ENCODE measurements at regions not wholly inside any gene's neighbourhood (a gene's known extent, or its start where the extent isn't known, plus 50 kb on each side); places are given as distances from the start of the nearest gene placed in this dataset.

DNA sequence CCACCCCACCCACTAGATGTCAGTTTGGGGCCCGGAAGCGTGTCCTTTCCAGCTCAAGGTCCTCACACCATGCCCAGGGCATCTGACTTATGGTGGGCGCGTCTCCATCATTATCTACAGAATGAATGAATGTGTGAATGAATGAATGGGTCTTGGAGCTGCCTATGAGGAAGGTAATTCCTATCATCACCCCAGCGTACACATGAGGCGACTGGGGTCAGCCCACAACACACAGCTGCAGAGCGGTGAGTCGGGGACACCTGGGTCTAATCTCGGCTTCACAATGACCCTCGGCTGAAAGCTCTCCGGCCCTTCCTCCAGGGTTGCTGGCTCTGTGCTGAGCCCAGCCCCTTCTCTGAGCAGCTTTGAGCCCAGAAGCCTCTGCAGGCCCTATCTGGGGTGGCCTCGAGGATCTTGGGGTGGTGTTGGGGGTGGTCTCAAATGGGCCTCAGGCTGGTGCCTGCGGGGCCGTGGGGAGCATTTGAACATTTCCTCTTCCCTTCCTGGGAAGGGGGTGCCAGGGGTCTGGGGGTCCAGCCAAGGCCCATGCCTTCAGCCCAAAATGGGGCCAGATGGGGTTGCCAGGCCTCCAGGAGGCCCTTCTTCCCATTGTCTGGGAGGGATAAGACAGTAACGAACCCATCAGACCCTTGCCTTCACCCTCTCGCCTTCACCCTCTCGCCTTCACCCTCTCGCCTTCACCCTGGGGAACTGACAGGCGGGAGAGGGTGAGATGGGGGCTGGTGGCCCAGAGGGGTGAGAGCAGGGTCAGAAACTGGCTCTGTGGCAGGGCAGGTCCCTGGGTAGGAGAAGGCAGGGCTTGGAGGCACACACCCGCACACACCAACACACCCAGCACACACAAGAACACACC is 82.4 kb downstream of the MYEOV start:
- H3K4me1 ChIP-seq (ENCODE audit: insufficient read depth, low read length): no peaks in the 10 kb centered on the region
- no peaks in the 10 kb centered on the region for H3K9me3 ChIP-seq (ENCODE audit: low read depth, low read length)
- H3K4me2 ChIP-seq (ENCODE audit: insufficient read depth, low read length): no peak overlapping the region
- H3K4me3 ChIP-seq (ENCODE audit: insufficient read depth, low read length): no peak overlapping the region
- TF ChIP-seq, protein P1, sequence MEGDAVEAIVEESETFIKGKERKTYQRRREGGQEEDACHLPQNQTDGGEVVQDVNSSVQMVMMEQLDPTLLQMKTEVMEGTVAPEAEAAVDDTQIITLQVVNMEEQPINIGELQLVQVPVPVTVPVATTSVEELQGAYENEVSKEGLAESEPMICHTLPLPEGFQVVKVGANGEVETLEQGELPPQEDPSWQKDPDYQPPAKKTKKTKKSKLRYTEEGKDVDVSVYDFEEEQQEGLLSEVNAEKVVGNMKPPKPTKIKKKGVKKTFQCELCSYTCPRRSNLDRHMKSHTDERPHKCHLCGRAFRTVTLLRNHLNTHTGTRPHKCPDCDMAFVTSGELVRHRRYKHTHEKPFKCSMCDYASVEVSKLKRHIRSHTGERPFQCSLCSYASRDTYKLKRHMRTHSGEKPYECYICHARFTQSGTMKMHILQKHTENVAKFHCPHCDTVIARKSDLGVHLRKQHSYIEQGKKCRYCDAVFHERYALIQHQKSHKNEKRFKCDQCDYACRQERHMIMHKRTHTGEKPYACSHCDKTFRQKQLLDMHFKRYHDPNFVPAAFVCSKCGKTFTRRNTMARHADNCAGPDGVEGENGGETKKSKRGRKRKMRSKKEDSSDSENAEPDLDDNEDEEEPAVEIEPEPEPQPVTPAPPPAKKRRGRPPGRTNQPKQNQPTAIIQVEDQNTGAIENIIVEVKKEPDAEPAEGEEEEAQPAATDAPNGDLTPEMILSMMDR (IDR thresholded peaks at IDR 0.05; ENCODE audit: extremely low read depth, low read depth, low read length): no peak
- DNase-seq (ENCODE audit: insufficient read length, low spot score, missing footprints): peak; percentile 70
- no peaks in the 10 kb centered on the region for H3K79me2 ChIP-seq (ENCODE audit: insufficient read depth, low read length)
- no peaks in the 10 kb centered on the region for H3K27me3 ChIP-seq (ENCODE audit: insufficient read depth, low read length)
- H4K20me1 ChIP-seq (ENCODE audit: insufficient read depth, low read length): no peaks in the 10 kb centered on the region
- H3K27ac ChIP-seq (ENCODE audit: low read depth, low read length): no peak overlapping the region
- H2AFZ ChIP-seq (ENCODE audit: low read length): no peak overlapping the region
- no peaks in the 10 kb centered on the region for H3K36me3 ChIP-seq (ENCODE audit: insufficient read depth, low read length)

DNA sequence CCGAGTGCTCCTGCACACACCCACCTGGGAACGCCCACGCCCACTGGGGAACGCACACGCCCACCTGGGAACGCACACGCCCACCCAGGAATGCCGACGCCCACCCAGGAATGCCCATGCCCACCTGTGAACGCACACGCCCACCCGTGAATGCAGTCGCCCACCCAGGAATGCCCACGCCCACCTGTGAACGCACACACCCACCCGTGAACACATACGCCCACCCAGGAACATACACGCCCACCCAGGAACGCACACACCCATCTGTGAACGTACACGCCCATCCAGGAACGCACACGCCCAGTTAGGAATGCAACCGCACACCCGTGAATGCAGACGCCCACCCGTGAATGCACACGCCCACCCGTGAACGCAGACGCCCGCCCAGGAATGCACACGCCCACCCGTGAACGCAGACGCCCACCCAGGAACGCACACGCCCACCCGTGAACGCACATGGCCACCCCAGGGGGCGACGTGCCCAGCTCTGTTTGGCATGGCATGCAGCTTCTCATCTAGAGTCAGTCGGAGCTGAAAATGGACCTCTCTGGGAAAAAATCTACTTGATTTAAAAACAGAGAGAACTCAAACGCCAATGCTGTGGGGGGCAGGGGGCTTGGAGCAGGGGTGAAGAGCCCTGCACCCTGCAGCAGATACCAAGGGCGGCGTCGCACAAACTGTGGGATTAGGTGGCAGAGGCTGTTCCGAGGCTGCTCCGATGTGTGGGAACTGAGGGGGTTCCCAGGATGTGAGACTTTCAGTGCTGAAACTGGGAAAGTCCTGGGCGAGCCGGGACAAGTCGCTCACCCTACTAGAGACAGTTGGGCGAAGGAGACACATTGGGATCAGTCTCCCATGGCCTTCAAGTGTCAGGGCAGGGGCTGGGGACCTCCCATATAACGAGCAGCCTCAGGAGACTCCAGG is 83.3 kb downstream of the MYEOV start:
- H3K4me3 ChIP-seq (ENCODE audit: insufficient read depth, low read length): no peak overlapping the region
- H3K4me1 ChIP-seq (ENCODE audit: insufficient read depth, low read length): no peaks in the 10 kb centered on the region
- H4K20me1 ChIP-seq (ENCODE audit: insufficient read depth, low read length): no peaks in the 10 kb centered on the region
- TF ChIP-seq, protein P1 (IDR thresholded peaks at IDR 0.05; ENCODE audit: extremely low read depth, low read depth, low read length): no peak
- no peak overlapping the region for H3K27ac ChIP-seq (ENCODE audit: low read depth, low read length)
- no peaks in the 10 kb centered on the region for H3K36me3 ChIP-seq (ENCODE audit: insufficient read depth, low read length)
- DNase-seq (ENCODE audit: insufficient read length, low spot score, missing footprints): peak; percentile 70
- H3K4me2 ChIP-seq (ENCODE audit: insufficient read depth, low read length): no peak overlapping the region
- H3K79me2 ChIP-seq (ENCODE audit: insufficient read depth, low read length): no peaks in the 10 kb centered on the region
- no peaks in the 10 kb centered on the region for H3K27me3 ChIP-seq (ENCODE audit: insufficient read depth, low read length)
- H2AFZ ChIP-seq (ENCODE audit: low read length): no peak overlapping the region
- no peaks in the 10 kb centered on the region for H3K9me3 ChIP-seq (ENCODE audit: low read depth, low read length)

DNA sequence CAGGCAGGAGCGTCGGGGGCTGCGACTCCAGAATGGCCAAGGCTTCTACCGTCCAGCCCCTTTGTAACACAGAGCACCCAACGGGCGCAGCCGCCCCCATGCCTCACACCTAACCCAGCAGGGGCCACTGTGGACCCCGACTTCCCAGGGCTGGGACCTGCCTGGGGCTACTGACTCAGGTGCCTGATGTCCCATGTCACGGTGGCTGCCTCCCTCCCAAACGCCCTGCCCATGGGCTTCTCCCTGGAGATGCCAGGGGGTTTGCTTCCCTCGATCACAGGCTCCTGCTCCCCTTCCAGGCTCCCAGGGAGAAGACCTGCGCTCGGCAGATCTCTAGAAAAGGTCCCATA is 84.0 kb downstream of the MYEOV start:
- H3K4me1 ChIP-seq (ENCODE audit: insufficient read depth, low read length): no peaks in the 10 kb centered on the region
- H3K4me2 ChIP-seq (ENCODE audit: insufficient read depth, low read length): no peak overlapping the region
- H3K27ac ChIP-seq (ENCODE audit: low read depth, low read length): no peak overlapping the region
- DNase-seq (ENCODE audit: insufficient read length, low spot score, missing footprints): peak; percentile 66
- TF ChIP-seq, protein P1 (IDR thresholded peaks at IDR 0.05; ENCODE audit: extremely low read depth, low read depth, low read length): no peak
- H3K27me3 ChIP-seq (ENCODE audit: insufficient read depth, low read length): no peaks in the 10 kb centered on the region
- no peaks in the 10 kb centered on the region for H3K79me2 ChIP-seq (ENCODE audit: insufficient read depth, low read length)
- no peaks in the 10 kb centered on the region for H3K36me3 ChIP-seq (ENCODE audit: insufficient read depth, low read length)
- no peaks in the 10 kb centered on the region for H3K9me3 ChIP-seq (ENCODE audit: low read depth, low read length)
- no peaks in the 10 kb centered on the region for H4K20me1 ChIP-seq (ENCODE audit: insufficient read depth, low read length)
- no peak overlapping the region for H3K4me3 ChIP-seq (ENCODE audit: insufficient read depth, low read length)
- no peak overlapping the region for H2AFZ ChIP-seq (ENCODE audit: low read length)
